Caco-2 (cell line): ENCODE measurements at regions not wholly inside any gene's neighbourhood (a gene's known extent, or its start where the extent isn't known, plus 50 kb on each side); places are given as distances from the start of the nearest gene placed in this dataset.

Experiments
- BruUV-seq: library from RNA; stranded (reverse); fragments of 400-500 nt; replicated peaks from 2 replicates; lab custom pipeline; 2021; lab: Mats Ljungman, UMichigan
- CTCF ChIA-PET: fragments of 300-600 bp; sonication (Branson Sonifier 250); formaldehyde crosslinking; loops from one replicate; lab custom pipeline; 2022; ENCODE audit warnings: antibody characterized with exemption; lab: Charles Lee
- POLR2A ChIA-PET: fragments of 300-600 bp; sonication (Branson Sonifier 250); formaldehyde crosslinking; loops from one replicate; lab custom pipeline; 2022; ENCODE audit warnings: antibody characterized with exemption; lab: Charles Lee
- DNase-seq, 2 experiments: peaks; one replicate each; pipeline versions ENCODE4 v3.0.0 to v3.0.0-alpha.2; 2020 to 2022
- H3K27me3 ChIP-seq: replicated peaks from 2 replicates; pipeline ENCODE4 v1.6.0; 2011; ENCODE audit warnings: low read length; ENCODE audit not compliant: control insufficient read depth, insufficient read depth
- H3K36me3 ChIP-seq: 2 replicates; pipeline ENCODE4 v1.5.1; 2011; ENCODE audit warnings: low read length; ENCODE audit not compliant: control insufficient read depth, insufficient read depth
- H3K4me1 ChIP-seq: fragments of 250-450 bp; sonication (Bioruptor Pico); 2 replicates; pipeline ENCODE4 v1.5.1; 2020; ENCODE audit warnings: mild to moderate bottlenecking
- H3K4me3 ChIP-seq: 2 replicates; pipeline ENCODE4 v1.5.1; 2011; ENCODE audit warnings: low read depth, mild to moderate bottlenecking, control low read depth, low read length
- H3K9me3 ChIP-seq: fragments of 250-450 bp; sonication (Bioruptor Pico); 2 replicates; pipeline ENCODE4 v1.5.1; 2020; ENCODE audit warnings: mild to moderate bottlenecking, moderate library complexity
- H3K27ac Mint-ChIP-seq: one replicate; pipeline ENCODE4 v1.8.0; 2022; ENCODE audit warnings: mixed read lengths; ENCODE audit not compliant: unreplicated experiment
- H3K27me3 Mint-ChIP-seq: one replicate; pipeline ENCODE4 v1.8.0; 2022; ENCODE audit warnings: mixed read lengths; ENCODE audit not compliant: insufficient read depth, unreplicated experiment
- H3K36me3 Mint-ChIP-seq: one replicate; pipeline ENCODE4 v1.8.0; 2022; ENCODE audit warnings: mild to moderate bottlenecking, mixed read lengths; ENCODE audit not compliant: insufficient read depth, unreplicated experiment
- H3K4me1 Mint-ChIP-seq: one replicate; pipeline ENCODE4 v1.8.0; 2022; ENCODE audit warnings: low read depth, mixed read lengths; ENCODE audit not compliant: unreplicated experiment
- H3K4me3 Mint-ChIP-seq: one replicate; pipeline ENCODE4 v1.8.0; 2022; ENCODE audit warnings: mild to moderate bottlenecking, moderate library complexity, mixed read lengths; ENCODE audit not compliant: unreplicated experiment
- H3K9me3 Mint-ChIP-seq: one replicate; pipeline ENCODE4 v1.8.0; 2022; ENCODE audit warnings: mixed read lengths; ENCODE audit not compliant: unreplicated experiment
- CTCF ChIP-seq, 2 experiments: fragments of 200-600 bp in 1 of 2; IDR thresholded peaks; 1 replicate in 1 of 2; 2 replicates in 1 of 2; pipeline versions ENCODE4 v1.5.1 to v1.8.0; 2011 to 2022; ENCODE audit warnings: antibody characterized with exemption in 1 of 2, control low read depth in 1 of 2, inconsistent platforms in 1 of 2, low read depth in 1 of 2, low read length in 1 of 2, mild to moderate bottlenecking in 1 of 2, moderate library complexity in 1 of 2; ENCODE audit not compliant: insufficient read depth in 1 of 2, severe bottlenecking in 1 of 2, unreplicated experiment in 1 of 2
- intact Hi-C: fragments of 100-400 bp; cut with micrococcal nuclease; formaldehyde crosslinking; loops from one replicate; pipeline ENCODE4 v1.10.0; 2022; ENCODE audit not compliant: unreplicated experiment

DNA sequence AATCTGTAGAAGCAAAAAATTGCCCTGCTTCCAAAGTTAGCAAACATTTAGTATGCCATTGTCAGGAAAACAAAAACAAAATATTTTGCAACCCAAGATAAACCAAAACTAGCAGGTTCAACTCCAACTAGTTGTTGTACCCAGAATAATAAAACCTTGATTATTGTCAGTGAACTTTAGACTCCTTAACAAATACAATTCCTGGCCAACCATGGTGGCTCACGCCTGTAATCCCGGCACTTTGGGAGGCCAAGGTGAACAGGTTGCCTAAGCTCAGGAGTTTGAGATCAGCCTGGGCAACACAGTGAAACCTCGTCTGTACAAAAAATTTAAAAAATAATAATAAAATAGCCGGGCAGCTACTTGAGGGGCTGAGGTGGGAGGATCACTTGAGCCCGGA is 53.6 kb upstream of the EPCAM start:
- Mint-ChIP-seq H3K27me3 (no peaks in the 10 kb centered on the region), H3K36me3 (peaks cover 6% of the 10 kb centered on the region), H3K27ac (peak overlapping the region; percentile 70), H3K9me3 (no peaks in the 10 kb centered on the region), H3K4me3 (no peak overlapping the region), H3K4me1 (peaks cover 20% of the 10 kb centered on the region)
- intact Hi-C loops, result no loop called here
- Histone ChIP-seq H3K4me1 (peaks cover 44% of the 10 kb centered on the region), H3K4me3 (no peak overlapping the region), H3K27me3 (no peaks in the 10 kb centered on the region), H3K9me3 (no peaks in the 10 kb centered on the region), H3K36me3 (no peaks in the 10 kb centered on the region)
- no TSS peak for BruUV-seq
- ChIA-PET POLR2A (no interaction called here), CTCF (no interaction called here)
- DNase-seq, result no peak
- TF ChIP-seq CTCF (IDR thresholded peaks at IDR 0.05; ENCODE audit: insufficient read depth in 1 of 2, low read depth in 1 of 2, low read length in 1 of 2, severe bottlenecking in 1 of 2, unreplicated experiment in 1 of 2), result no peak

DNA sequence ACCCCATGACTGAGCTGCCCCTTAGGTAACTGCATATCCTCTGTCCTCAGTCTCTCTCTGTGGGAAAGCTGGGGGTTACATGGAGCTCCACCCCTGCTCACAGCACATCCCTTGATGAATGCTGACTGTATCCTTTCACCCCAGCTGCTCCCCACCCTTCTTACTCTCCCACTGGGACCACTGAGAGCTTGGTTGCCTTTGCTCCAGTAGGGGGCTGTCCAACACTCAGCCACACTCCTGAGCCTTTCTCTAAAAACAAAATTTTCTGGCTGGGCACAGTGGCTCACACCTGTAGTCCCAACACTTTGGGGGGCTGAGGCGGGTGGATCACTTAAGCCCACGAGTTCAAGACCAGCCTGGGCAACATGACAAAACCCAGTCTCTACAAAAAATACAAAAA is 55.4 kb upstream of the EPCAM start:
- Mint-ChIP-seq H3K4me3 (no peak overlapping the region), H3K36me3 (peaks cover 20% of the 10 kb centered on the region), H3K27ac (peak overlapping the region; percentile 8), H3K27me3 (no peaks in the 10 kb centered on the region), H3K9me3 (no peaks in the 10 kb centered on the region), H3K4me1 (peaks cover 34% of the 10 kb centered on the region)
- no peak overlapping the region for H3K4me3 ChIP-seq
- DNase-seq, result no peak
- H3K9me3 ChIP-seq, result no peaks in the 10 kb centered on the region
- peaks cover 53% of the 10 kb centered on the region for H3K4me1 ChIP-seq
- POLR2A ChIA-PET, result no interaction called here
- intact Hi-C loops, result loop anchor here (5.0 kb wide), 1 partner anchor 106 kb away; no protein-coding TSS in a partner anchor
- no TSS peak for BruUV-seq
- no peaks in the 10 kb centered on the region for H3K27me3 ChIP-seq
- no peak for TF ChIP-seq CTCF (IDR thresholded peaks at IDR 0.05; ENCODE audit: insufficient read depth in 1 of 2, low read depth in 1 of 2, low read length in 1 of 2, severe bottlenecking in 1 of 2, unreplicated experiment in 1 of 2)
- no peaks in the 10 kb centered on the region for H3K36me3 ChIP-seq
- CTCF ChIA-PET, result interaction anchor here (0.5 to 1.4 kb wide), 7 partner anchors 8 to 283 kb away, joined by 3 to 14 read pairs (median 4); no protein-coding TSS in a partner anchor

DNA sequence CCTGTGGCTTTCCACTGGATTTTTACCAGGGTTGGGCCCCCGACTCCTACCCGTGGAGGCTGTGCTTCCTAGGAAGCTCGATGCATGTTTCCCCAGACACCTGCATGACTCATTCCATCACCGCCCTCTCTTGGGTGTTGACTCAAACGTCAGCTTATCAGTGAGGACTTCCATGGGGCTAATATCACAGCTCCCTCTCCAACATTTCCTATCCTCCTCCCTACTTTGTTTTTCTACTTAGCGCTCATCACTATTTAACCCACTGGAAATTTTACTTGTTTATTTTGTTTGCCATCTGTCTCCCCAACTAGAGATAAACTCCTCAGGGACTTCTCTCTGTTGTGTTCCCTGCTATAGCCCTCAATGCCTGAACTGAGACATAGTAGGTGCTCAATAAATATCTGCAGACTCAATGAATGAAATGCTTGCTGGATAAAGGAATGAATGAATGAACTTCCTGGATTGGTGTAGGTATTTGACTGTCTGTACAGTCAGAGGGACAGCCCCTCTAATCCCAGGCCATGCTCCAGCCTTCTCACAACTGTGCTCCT is 55.9 kb upstream of the EPCAM start:
- H3K27ac Mint-ChIP-seq, result peak overlapping the region; percentile 8
- peak; percentile 81 to 90 for DNase-seq
- BruUV-seq, result no TSS peak
- Histone ChIP-seq H3K4me1 (peaks cover 57% of the 10 kb centered on the region), H3K36me3 (no peaks in the 10 kb centered on the region), H3K27me3 (no peaks in the 10 kb centered on the region), H3K4me3 (no peak overlapping the region), H3K9me3 (no peaks in the 10 kb centered on the region)
- peaks cover 20% of the 10 kb centered on the region for H3K36me3 Mint-ChIP-seq
- H3K27me3 Mint-ChIP-seq, result no peaks in the 10 kb centered on the region
- intact Hi-C loops, result loop anchor here (5.0 kb wide), 1 partner anchor 106 kb away; no protein-coding TSS in a partner anchor
- ChIA-PET CTCF (interaction anchor here (0.5 to 1.4 kb wide), 10 partner anchors 8 to 282 kb away, joined by 3 to 14 read pairs (median 4); no protein-coding TSS in a partner anchor), POLR2A (interaction anchor here (0.7 to 1.4 kb wide), 2 partner anchors 31 to 143 kb away, joined by 3 to 4 read pairs; no protein-coding TSS in a partner anchor)
- H3K4me3 Mint-ChIP-seq, result peak overlapping the region; percentile 36
- no peaks in the 10 kb centered on the region for H3K9me3 Mint-ChIP-seq
- H3K4me1 Mint-ChIP-seq, result peaks cover 34% of the 10 kb centered on the region
- peak in 1 of 2 experiments; percentile 22 for TF ChIP-seq CTCF (IDR thresholded peaks at IDR 0.05; ENCODE audit: insufficient read depth in 1 of 2, low read depth in 1 of 2, low read length in 1 of 2, severe bottlenecking in 1 of 2, unreplicated experiment in 1 of 2)
